ENCODE measurements at regions not wholly inside any gene's neighbourhood (a gene's known extent, or its start where the extent isn't known, plus 50 kb on each side); places are given as distances from the start of the nearest gene placed in this dataset.

- TF ChIP-seq, protein P1, sequence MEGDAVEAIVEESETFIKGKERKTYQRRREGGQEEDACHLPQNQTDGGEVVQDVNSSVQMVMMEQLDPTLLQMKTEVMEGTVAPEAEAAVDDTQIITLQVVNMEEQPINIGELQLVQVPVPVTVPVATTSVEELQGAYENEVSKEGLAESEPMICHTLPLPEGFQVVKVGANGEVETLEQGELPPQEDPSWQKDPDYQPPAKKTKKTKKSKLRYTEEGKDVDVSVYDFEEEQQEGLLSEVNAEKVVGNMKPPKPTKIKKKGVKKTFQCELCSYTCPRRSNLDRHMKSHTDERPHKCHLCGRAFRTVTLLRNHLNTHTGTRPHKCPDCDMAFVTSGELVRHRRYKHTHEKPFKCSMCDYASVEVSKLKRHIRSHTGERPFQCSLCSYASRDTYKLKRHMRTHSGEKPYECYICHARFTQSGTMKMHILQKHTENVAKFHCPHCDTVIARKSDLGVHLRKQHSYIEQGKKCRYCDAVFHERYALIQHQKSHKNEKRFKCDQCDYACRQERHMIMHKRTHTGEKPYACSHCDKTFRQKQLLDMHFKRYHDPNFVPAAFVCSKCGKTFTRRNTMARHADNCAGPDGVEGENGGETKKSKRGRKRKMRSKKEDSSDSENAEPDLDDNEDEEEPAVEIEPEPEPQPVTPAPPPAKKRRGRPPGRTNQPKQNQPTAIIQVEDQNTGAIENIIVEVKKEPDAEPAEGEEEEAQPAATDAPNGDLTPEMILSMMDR (IDR thresholded peaks at IDR 0.05; ENCODE audit: low read depth, low read length): no peak
- TF ChIP-seq MAX (IDR thresholded peaks at IDR 0.05; ENCODE audit: low read depth, low read length): no peak
- TF ChIP-seq POLR2A (IDR thresholded peaks at IDR 0.05; ENCODE audit: extremely low read depth, insufficient read length): no peak
These were observed 89.9 kb upstream of the CPNE8 start for GRCh38 chr12:38995249-38995648.

Data from NB4 (cell line).